Cardiac muscle cell (in vitro differentiated cells and primary cell): ENCODE measurements at regions not wholly inside any gene's neighbourhood (a gene's known extent, or its start where the extent isn't known, plus 50 kb on each side); places are given as distances from the start of the nearest gene placed in this dataset.
A peak's percentile ranks its signal among the peaks of the same experiment; 100 is the strongest.
"Not testable (repeated sequence)": the region's sequence is repeated elsewhere in the genome, so short reads cannot be mapped to it uniquely, and the experiment has no call there.

Source experiments
- DNase-seq, 2 donors: peaks; one replicate each; pipeline versions ENCODE4 v3.0.0 to v3.0.0-alpha.2; 2010 to 2017; ENCODE audit warnings: low read depth in 1 of 2, low spot score in 1 of 2
- H3K27ac ChIP-seq: fragments of 200-600 bp; sonication (generic); 2 replicates; pipeline ENCODE4 v1.5.1; 2016
- H3K27me3 ChIP-seq: fragments of 200-600 bp; sonication (generic); 2 replicates; pipeline ENCODE4 v1.6.0; 2016; ENCODE audit warnings: control low read depth
- H3K36me3 ChIP-seq: fragments of 200-600 bp; sonication (generic); 2 replicates; pipeline ENCODE4 v1.5.1; 2016; ENCODE audit warnings: control low read depth
- H3K4me1 ChIP-seq: fragments of 200-600 bp; sonication (generic); 2 replicates; pipeline ENCODE4 v1.8.1; 2017; ENCODE audit warnings: low read depth, mild to moderate bottlenecking, mixed run types
- H3K4me3 ChIP-seq: fragments of 200-600 bp; sonication (generic); 2 replicates; pipeline ENCODE4 v1.5.1; 2016; ENCODE audit warnings: mild to moderate bottlenecking
- H3K9me3 ChIP-seq: fragments of 200-600 bp; sonication (generic); 2 replicates; pipeline ENCODE4 v1.5.1; 2017; ENCODE audit warnings: low read depth, mild to moderate bottlenecking, control low read depth
- TF ChIP-seq, protein P1 (sequence below): IDR thresholded peaks from 2 replicates; pipeline ENCODE4 v1.5.1; 2012; ENCODE audit warnings: low read depth, mild to moderate bottlenecking, low read length

DNA sequence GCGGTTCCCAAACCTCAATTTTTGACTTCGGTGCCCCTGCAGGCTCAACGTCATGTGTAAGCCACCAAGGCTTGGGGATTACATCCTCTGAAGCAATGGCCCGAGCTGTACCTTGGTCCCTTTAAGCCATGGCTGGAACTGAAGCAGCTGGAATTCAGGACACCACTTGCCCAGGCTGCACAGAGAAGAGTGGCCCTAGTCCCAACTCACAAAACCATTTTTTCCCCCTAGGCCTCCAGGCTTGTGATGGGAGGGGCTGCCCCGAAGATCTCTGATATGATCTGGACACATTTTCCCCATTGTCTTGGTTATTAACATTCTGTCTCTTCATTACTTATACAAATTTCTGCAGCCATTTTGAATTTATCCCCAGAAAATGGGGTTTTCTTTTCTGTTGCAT lies 233.3 kb upstream of the ADGRL4 start:
- DNase-seq = no peak
- no peaks in the 10 kb centered on the region for H3K27me3 ChIP-seq
- no peaks in the 10 kb centered on the region for H3K9me3 ChIP-seq
- H3K27ac ChIP-seq = no peak overlapping the region
- TF ChIP-seq, protein P1, sequence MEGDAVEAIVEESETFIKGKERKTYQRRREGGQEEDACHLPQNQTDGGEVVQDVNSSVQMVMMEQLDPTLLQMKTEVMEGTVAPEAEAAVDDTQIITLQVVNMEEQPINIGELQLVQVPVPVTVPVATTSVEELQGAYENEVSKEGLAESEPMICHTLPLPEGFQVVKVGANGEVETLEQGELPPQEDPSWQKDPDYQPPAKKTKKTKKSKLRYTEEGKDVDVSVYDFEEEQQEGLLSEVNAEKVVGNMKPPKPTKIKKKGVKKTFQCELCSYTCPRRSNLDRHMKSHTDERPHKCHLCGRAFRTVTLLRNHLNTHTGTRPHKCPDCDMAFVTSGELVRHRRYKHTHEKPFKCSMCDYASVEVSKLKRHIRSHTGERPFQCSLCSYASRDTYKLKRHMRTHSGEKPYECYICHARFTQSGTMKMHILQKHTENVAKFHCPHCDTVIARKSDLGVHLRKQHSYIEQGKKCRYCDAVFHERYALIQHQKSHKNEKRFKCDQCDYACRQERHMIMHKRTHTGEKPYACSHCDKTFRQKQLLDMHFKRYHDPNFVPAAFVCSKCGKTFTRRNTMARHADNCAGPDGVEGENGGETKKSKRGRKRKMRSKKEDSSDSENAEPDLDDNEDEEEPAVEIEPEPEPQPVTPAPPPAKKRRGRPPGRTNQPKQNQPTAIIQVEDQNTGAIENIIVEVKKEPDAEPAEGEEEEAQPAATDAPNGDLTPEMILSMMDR = no peak
- no peak overlapping the region for H3K4me3 ChIP-seq
- peaks cover 8% of the 10 kb centered on the region for H3K4me1 ChIP-seq
- no peaks in the 10 kb centered on the region for H3K36me3 ChIP-seq

DNA sequence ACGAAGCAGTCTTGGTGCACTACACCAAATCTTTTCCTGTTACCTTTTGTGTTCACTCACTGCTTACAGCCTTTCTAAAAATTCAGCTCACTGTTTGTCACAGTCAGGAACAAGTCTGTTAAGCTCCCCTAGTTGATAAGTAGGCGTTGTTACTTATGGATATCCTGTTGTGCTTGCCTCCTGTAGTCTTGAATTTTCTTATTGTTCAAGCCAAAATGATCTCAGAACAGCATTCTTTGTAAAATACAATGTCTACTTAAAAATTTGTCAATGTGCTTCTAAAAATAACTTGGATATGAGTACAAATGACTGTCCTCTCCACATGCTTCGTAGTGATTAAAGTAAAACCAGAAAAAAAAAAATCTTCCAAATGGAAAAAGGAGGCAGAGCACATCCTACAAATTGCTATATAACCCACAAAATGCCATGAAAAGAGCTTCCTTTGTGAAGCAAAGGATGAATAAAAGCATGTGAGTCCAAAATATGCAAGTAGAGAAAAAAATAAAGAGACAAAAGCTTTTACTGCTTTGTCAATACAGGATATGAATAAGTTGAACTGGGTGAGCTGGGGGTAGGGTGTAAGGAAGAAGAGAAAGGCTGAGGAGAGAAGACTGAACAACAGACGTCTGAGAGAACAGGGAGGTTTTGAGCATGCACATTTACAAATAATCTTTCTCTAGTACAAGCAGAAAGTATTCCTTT lies 228.9 kb upstream of the ADGRL4 start:
- no peaks in the 10 kb centered on the region for H3K27me3 ChIP-seq
- H3K36me3 ChIP-seq = no peaks in the 10 kb centered on the region
- H3K9me3 ChIP-seq = no peaks in the 10 kb centered on the region
- DNase-seq = peak; percentile 21 to 29
- TF ChIP-seq, protein P1 = no peak
- H3K4me3 ChIP-seq = no peak overlapping the region
- peak overlapping the region; percentile 66 for H3K27ac ChIP-seq
- H3K4me1 ChIP-seq = peaks cover 8% of the 10 kb centered on the region

DNA sequence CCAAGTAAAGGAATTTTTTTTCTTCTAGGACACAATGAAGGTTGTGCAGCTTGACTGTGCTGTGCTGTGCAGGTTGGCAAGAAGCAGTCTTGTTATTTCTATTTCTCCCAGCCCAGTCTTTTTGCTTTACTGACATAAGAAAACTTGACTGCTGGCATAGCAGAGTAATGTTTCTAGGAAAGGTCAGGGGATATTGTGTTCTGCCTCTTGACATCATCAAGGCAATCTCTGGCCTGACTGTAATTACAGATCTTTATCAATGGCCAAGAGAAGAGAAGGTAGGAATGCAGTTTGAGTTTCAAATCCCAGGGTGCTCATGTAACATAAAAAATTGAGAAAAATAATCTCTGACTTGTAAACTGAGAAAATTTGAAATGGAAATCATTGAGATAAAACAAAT lies 226.3 kb upstream of the ADGRL4 start:
- DNase-seq = no peak
- H3K36me3 ChIP-seq = no peaks in the 10 kb centered on the region
- TF ChIP-seq, protein P1 = no peak
- no peak overlapping the region for H3K27ac ChIP-seq
- H3K4me3 ChIP-seq = no peak overlapping the region
- H3K9me3 ChIP-seq = no peaks in the 10 kb centered on the region
- H3K27me3 ChIP-seq = no peaks in the 10 kb centered on the region
- H3K4me1 ChIP-seq = peaks cover 8% of the 10 kb centered on the region

DNA sequence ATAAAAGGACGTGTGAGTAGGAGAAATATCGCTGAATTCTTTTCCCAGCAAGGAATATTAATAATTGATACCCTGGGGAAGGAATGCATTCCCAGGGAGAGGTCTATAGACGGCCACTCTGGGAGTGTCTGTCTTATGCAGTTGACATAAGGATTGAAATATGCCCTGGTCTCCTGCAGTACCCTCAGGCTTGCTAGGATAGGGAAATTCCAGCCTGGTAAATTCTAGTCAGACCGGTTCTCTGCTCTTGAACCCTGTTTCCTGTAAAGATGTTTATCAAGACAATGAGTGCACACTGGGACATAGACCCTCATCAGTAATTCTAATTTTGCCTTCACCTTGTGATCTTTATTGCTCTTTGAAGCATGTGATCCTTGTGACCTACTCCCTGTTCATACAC lies 224.2 kb upstream of the ADGRL4 start:
- DNase-seq, H3K36me3 ChIP-seq, H3K27me3 ChIP-seq, H3K9me3 ChIP-seq, H3K4me3 ChIP-seq, H3K4me1 ChIP-seq, H3K27ac ChIP-seq: not testable (repeated sequence)

- H3K4me1 ChIP-seq = no peaks in the 10 kb centered on the region
- H3K27ac ChIP-seq = no peak overlapping the region
- no peak for DNase-seq
- no peaks in the 10 kb centered on the region for H3K36me3 ChIP-seq
- no peak overlapping the region for H3K4me3 ChIP-seq
- TF ChIP-seq, protein P1 = no peak
- H3K27me3 ChIP-seq = no peaks in the 10 kb centered on the region
- no peaks in the 10 kb centered on the region for H3K9me3 ChIP-seq
These were observed 220.4 kb upstream of the ADGRL4 start for GRCh38 chr1:79226963-79227362.

- no peak overlapping the region for H3K27ac ChIP-seq
- H3K4me1 ChIP-seq = no peaks in the 10 kb centered on the region
- H3K9me3 ChIP-seq = no peaks in the 10 kb centered on the region
- TF ChIP-seq, protein P1 = no peak
- H3K4me3 ChIP-seq = no peak overlapping the region
- H3K27me3 ChIP-seq = no peaks in the 10 kb centered on the region
- H3K36me3 ChIP-seq = no peaks in the 10 kb centered on the region
- no peak for DNase-seq
These were observed 218.0 kb upstream of the ADGRL4 start for GRCh38 chr1:79224537-79224936.
